ENCODE measurements at regions not wholly inside any gene's neighbourhood (a gene's known extent, or its start where the extent isn't known, plus 50 kb on each side); places are given as distances from the start of the nearest gene placed in this dataset.

DNA sequence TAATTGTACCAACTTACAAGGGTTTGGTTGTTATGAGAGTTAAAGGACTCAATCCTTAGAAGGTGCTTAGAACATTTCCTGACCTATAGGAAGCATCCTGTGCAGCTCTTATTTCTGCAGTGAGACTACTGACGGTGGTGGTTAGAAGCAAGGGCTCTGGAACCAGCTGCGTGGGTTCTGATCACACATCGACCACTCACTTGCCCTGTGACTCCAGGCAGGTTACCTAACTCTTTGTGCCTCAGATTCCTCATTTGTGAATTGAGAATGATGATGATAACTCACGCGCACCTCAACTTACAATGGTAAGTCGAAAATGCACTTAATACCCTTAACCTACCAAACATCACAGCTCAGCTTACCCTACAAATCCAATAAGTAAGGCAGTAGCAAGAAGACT, 80.7 kb upstream of the SPATA12 start:
- in situ Hi-C loops (cut with HindIII; ENCODE audit: low pct_ligation_motif_present, low sequenced_read_pairs) = loop anchor here (25.0 kb wide), 1 partner anchor 267 kb away; no protein-coding TSS in a partner anchor
- Histone ChIP-seq H3K36me3 (replicated peaks) (no peaks in the 10 kb centered on the region), H3K27me3 (replicated peaks) (no peaks in the 10 kb centered on the region), H3K4me3 (ENCODE audit: low read depth, low read length) (no peak overlapping the region), H3K27ac (no peak overlapping the region)
- TF ChIP-seq, protein P1, sequence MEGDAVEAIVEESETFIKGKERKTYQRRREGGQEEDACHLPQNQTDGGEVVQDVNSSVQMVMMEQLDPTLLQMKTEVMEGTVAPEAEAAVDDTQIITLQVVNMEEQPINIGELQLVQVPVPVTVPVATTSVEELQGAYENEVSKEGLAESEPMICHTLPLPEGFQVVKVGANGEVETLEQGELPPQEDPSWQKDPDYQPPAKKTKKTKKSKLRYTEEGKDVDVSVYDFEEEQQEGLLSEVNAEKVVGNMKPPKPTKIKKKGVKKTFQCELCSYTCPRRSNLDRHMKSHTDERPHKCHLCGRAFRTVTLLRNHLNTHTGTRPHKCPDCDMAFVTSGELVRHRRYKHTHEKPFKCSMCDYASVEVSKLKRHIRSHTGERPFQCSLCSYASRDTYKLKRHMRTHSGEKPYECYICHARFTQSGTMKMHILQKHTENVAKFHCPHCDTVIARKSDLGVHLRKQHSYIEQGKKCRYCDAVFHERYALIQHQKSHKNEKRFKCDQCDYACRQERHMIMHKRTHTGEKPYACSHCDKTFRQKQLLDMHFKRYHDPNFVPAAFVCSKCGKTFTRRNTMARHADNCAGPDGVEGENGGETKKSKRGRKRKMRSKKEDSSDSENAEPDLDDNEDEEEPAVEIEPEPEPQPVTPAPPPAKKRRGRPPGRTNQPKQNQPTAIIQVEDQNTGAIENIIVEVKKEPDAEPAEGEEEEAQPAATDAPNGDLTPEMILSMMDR (IDR thresholded peaks at IDR 0.05; ENCODE audit: low read depth, low read length, missing control alignments) = no peak
- no peak for DNase-seq

DNA sequence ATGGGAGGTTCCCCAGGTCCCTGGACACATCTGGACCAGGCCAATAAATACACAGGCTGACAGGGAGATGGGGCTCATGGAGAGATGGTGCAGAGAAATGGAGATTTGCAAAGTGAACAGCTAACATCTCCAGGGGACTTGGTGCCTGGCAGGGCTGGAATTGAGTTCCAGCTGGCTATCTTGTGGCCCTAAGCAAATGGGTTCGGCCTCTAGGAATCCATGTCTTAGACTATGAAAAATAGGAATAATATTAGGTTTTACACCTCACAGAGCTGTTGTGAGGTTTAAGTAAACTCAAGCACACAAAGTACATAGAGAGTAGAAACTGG, 82.9 kb upstream of the SPATA12 start:
- H3K27ac ChIP-seq = no peak overlapping the region
- H3K36me3 ChIP-seq (replicated peaks) = no peaks in the 10 kb centered on the region
- H3K4me3 ChIP-seq (ENCODE audit: low read depth, low read length) = no peak overlapping the region
- TF ChIP-seq, protein P1 (IDR thresholded peaks at IDR 0.05; ENCODE audit: low read depth, low read length, missing control alignments) = no peak
- in situ Hi-C loops (cut with HindIII; ENCODE audit: low pct_ligation_motif_present, low sequenced_read_pairs) = loop anchor here (25.0 kb wide), 1 partner anchor 265 kb away; no protein-coding TSS in a partner anchor
- H3K27me3 ChIP-seq (replicated peaks) = no peaks in the 10 kb centered on the region
- no peak for DNase-seq

DNA sequence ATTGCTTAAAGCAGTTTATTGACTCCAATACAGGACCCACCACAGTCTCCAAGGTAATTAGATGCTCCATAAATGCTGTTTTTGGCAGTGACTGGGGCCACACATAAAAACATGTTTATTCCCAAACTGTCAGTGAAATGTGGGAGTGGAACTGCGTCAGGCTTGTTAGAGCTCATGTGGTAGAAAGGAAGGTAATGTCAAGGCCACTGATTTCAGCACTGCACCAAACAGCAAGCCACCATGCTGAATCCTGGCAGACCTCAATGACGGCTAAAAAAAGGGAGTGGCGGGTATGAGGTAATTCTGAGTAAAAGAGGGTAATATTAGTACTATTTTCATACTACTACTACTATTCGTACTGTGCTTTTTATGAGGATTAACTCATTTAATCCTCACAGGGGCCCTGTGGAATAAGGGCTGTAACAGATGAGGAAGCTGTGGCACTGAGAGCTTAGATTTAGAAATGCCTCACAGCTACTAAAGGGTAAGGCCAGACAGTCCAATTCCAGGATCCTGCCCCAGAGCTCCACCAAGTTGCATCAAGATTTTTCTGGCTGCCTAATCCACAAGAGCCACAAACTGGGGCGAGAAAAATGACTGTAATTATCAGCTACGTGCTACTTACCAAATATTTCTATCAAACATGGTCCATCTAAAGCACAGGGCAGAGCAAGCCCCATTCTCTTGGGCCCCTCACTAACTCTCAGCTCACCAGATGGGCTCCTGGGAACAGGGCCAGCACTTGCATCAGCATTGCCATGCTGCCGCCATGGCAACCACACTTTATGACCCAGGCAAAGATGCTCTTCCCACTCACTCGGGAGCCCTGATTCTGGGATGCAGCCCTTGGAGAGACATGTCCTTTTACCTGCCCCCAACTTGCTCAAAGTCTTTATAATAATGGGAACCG, 83.6 kb upstream of the SPATA12 start:
- TF ChIP-seq, protein P1 (IDR thresholded peaks at IDR 0.05; ENCODE audit: low read depth, low read length, missing control alignments) = no peak
- H3K27ac ChIP-seq = no peak overlapping the region
- no peaks in the 10 kb centered on the region for H3K27me3 ChIP-seq (replicated peaks)
- peak; percentile 18 for DNase-seq
- H3K4me3 ChIP-seq (ENCODE audit: low read depth, low read length) = no peak overlapping the region
- H3K36me3 ChIP-seq (replicated peaks) = no peaks in the 10 kb centered on the region
- in situ Hi-C loops (cut with HindIII; ENCODE audit: low pct_ligation_motif_present, low sequenced_read_pairs) = loop anchor here (25.0 kb wide), 1 partner anchor 265 kb away; no protein-coding TSS in a partner anchor

DNA sequence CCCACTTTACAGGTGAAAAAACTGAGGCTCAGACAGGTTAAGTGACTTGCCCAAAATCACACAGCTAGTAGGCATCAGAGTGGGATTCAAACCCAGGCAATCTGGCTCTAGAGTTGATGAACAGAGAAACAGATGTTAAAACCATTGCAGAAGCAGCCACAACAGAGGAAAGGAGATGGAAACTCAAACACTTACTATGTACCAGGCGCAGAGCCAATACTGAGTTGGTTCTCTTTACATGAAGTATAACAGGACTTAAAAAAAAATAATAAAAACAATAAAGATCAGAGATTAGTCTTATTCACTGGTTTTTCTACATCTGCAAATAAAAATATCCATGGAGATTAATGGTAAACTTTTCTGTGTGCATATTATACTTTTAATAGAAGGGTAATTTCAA, 84.9 kb upstream of the SPATA12 start:
- no peak for DNase-seq
- no peak overlapping the region for H3K4me3 ChIP-seq (ENCODE audit: low read depth, low read length)
- no peaks in the 10 kb centered on the region for H3K36me3 ChIP-seq (replicated peaks)
- no peaks in the 10 kb centered on the region for H3K27me3 ChIP-seq (replicated peaks)
- TF ChIP-seq, protein P1 (IDR thresholded peaks at IDR 0.05; ENCODE audit: low read depth, low read length, missing control alignments) = no peak
- in situ Hi-C loops (cut with HindIII; ENCODE audit: low pct_ligation_motif_present, low sequenced_read_pairs) = loop anchor here (25.0 kb wide), 1 partner anchor 263 kb away; no protein-coding TSS in a partner anchor
- H3K27ac ChIP-seq = no peak overlapping the region

DNA sequence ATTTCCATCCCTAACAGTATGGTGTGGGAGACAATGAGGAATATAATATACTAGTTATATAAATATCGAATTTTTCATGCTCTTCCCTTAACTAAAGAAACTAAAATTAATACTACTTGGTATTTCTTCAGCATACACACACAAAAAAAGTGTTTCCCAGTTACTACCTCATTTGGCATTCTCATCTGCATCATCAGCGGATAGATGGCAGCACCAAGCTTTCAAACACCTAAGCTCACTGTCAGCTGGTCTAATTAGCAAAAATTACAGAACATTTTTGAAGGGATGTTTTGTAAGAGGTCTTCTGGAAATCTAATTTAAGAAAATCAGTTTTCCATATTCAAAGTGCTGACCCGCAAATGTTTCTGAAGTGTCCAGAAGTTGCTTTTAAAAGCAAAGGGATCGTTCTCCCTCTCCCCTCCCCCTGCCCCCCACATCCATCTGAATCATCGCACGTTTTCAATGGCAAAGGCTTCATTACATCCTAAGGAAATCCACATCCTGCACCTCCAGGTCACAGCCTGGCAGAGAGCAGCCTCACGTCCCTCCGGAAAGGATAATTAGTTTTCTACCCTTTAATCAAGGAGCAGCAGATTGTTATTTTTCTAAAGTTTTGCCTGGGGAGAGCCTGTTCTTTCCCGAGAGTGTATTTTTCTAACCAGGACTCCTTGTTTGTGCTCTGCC, 86.1 kb upstream of the SPATA12 start:
- Histone ChIP-seq H3K27me3 (replicated peaks) (no peaks in the 10 kb centered on the region), H3K27ac (no peak overlapping the region), H3K36me3 (replicated peaks) (no peaks in the 10 kb centered on the region), H3K4me3 (ENCODE audit: low read depth, low read length) (no peak overlapping the region)
- in situ Hi-C loops (cut with HindIII; ENCODE audit: low pct_ligation_motif_present, low sequenced_read_pairs) = no loop called here
- DNase-seq = no peak
- TF ChIP-seq, protein P1 (IDR thresholded peaks at IDR 0.05; ENCODE audit: low read depth, low read length, missing control alignments) = no peak
